ENCODE measurements at regions not wholly inside any gene's neighbourhood (a gene's known extent, or its start where the extent isn't known, plus 50 kb on each side); places are given as distances from the start of the nearest gene placed in this dataset.
"Not testable (repeated sequence)": the region's sequence is repeated elsewhere in the genome, so short reads cannot be mapped to it uniquely, and the experiment has no call there.

GRCh38 chr5:40112875-40113274 is 566.8 kb upstream of the PTGER4 start:
- no peak overlapping the region for H3K27ac ChIP-seq (ENCODE audit: low read length)
- no peak for TF ChIP-seq EZH2phosphoT487 (IDR thresholded peaks at IDR 0.05; ENCODE audit: borderline replicate concordance, low read length)
- no peak for TF ChIP-seq CTCF (conservative IDR thresholded peaks at IDR 0.05; ENCODE audit: low read depth, low read length)
- H3K79me2 ChIP-seq (ENCODE audit: low read length), result no peaks in the 10 kb centered on the region
- BruUV-seq (replicated peaks), result no TSS peak
- H3K4me3 ChIP-seq (ENCODE audit: low read length), result no peak overlapping the region
- H2AFZ ChIP-seq (ENCODE audit: low read length), result no peak overlapping the region
- ATAC-seq, result no peak
- intact Hi-C loops (cut with micrococcal nuclease), result no loop called here
- no peak overlapping the region for H3K9ac ChIP-seq (ENCODE audit: low read length)
- no peaks in the 10 kb centered on the region for H4K20me1 ChIP-seq (ENCODE audit: low read length)
- DNase-seq, result no peak
- POLR2A ChIA-PET (ENCODE audit: unreplicated experiment), result no interaction called here
- no peak overlapping the region for H3K4me2 ChIP-seq (ENCODE audit: low read length)
- no peaks in the 10 kb centered on the region for H3K27me3 ChIP-seq (ENCODE audit: low read length)
- H3K9me3 ChIP-seq (ENCODE audit: low read length), result no peaks in the 10 kb centered on the region
- H3F3A ChIP-seq (ENCODE audit: low read length, unreplicated experiment), result no peaks in the 10 kb centered on the region
- no peaks in the 10 kb centered on the region for H3K36me3 ChIP-seq (ENCODE audit: low read depth, low read length)
- H3K4me1 ChIP-seq (ENCODE audit: insufficient read depth, low read length), result peaks cover 30% of the 10 kb centered on the region
- H3K9me2 ChIP-seq (replicated peaks; ENCODE audit: low read length), result no peaks in the 10 kb centered on the region
- CTCF ChIA-PET, result no interaction called here

- H3K4me3 ChIP-seq (ENCODE audit: low read length); H2AFZ ChIP-seq (ENCODE audit: low read length); H3F3A ChIP-seq (ENCODE audit: low read length, unreplicated experiment); H3K36me3 ChIP-seq (ENCODE audit: low read depth, low read length); H3K9me3 ChIP-seq (ENCODE audit: low read length); H3K9me2 ChIP-seq (replicated peaks; ENCODE audit: low read length); CTCF ChIA-PET; POLR2A ChIA-PET (ENCODE audit: unreplicated experiment); BruUV-seq (replicated peaks); H3K27me3 ChIP-seq (ENCODE audit: low read length); H3K4me2 ChIP-seq (ENCODE audit: low read length); ATAC-seq; intact Hi-C loops (cut with micrococcal nuclease); DNase-seq; H4K20me1 ChIP-seq (ENCODE audit: low read length); H3K27ac ChIP-seq (ENCODE audit: low read length); H3K79me2 ChIP-seq (ENCODE audit: low read length); H3K9ac ChIP-seq (ENCODE audit: low read length): not testable (repeated sequence)
- H3K4me1 ChIP-seq (ENCODE audit: insufficient read depth, low read length), result peaks cover 35% of the 10 kb centered on the region
Measured at GRCh38 chr5:40111036-40111435, 568.7 kb upstream of the PTGER4 start.

GRCh38 chr5:40108764-40109390 is 570.8 kb upstream of the PTGER4 start:
- Histone ChIP-seq H3K4me1 (ENCODE audit: insufficient read depth, low read length) (peaks cover 35% of the 10 kb centered on the region), H3K27ac (ENCODE audit: low read length) (peak overlapping the region; percentile 53), H3K4me2 (ENCODE audit: low read length) (peak overlapping the region; percentile 41)
- H2AFZ ChIP-seq (ENCODE audit: low read length); H3K9me2 ChIP-seq (replicated peaks; ENCODE audit: low read length); H3K36me3 ChIP-seq (ENCODE audit: low read depth, low read length); H3K27me3 ChIP-seq (ENCODE audit: low read length); H3K4me3 ChIP-seq (ENCODE audit: low read length); H3K9ac ChIP-seq (ENCODE audit: low read length); ATAC-seq; H3F3A ChIP-seq (ENCODE audit: low read length, unreplicated experiment); H3K79me2 ChIP-seq (ENCODE audit: low read length); H3K9me3 ChIP-seq (ENCODE audit: low read length); BruUV-seq (replicated peaks); CTCF ChIA-PET; H4K20me1 ChIP-seq (ENCODE audit: low read length): not testable (repeated sequence)
- POLR2A ChIA-PET (ENCODE audit: unreplicated experiment), result interaction anchor here (0.7 kb wide), 2 partner anchors 51 to 630 kb away, joined by 3 read pairs; no protein-coding TSS in a partner anchor
- intact Hi-C loops (cut with micrococcal nuclease), result loop anchor here (2.0 to 10.0 kb wide), 2 partner anchors 68 to 576 kb away; no protein-coding TSS in a partner anchor
- DNase-seq, result peak; percentile 88

GRCh38 chr5:40107786-40108185 is 571.9 kb upstream of the PTGER4 start:
- H3K9me2 ChIP-seq (replicated peaks; ENCODE audit: low read length); ATAC-seq; H2AFZ ChIP-seq (ENCODE audit: low read length); H4K20me1 ChIP-seq (ENCODE audit: low read length); H3K27ac ChIP-seq (ENCODE audit: low read length); H3K27me3 ChIP-seq (ENCODE audit: low read length); H3K9ac ChIP-seq (ENCODE audit: low read length); H3F3A ChIP-seq (ENCODE audit: low read length, unreplicated experiment); POLR2A ChIA-PET (ENCODE audit: unreplicated experiment); BruUV-seq (replicated peaks); DNase-seq; H3K4me2 ChIP-seq (ENCODE audit: low read length); H3K36me3 ChIP-seq (ENCODE audit: low read depth, low read length); H3K9me3 ChIP-seq (ENCODE audit: low read length); H3K4me3 ChIP-seq (ENCODE audit: low read length); H3K79me2 ChIP-seq (ENCODE audit: low read length): not testable (repeated sequence)
- H3K4me1 ChIP-seq (ENCODE audit: insufficient read depth, low read length), result peaks cover 35% of the 10 kb centered on the region
- CTCF ChIA-PET, result interaction anchor here (0.6 kb wide), 1 partner anchor 39 kb away, joined by 5 read pairs; no protein-coding TSS in a partner anchor
- intact Hi-C loops (cut with micrococcal nuclease), result loop anchor here (2.0 to 10.0 kb wide), 2 partner anchors 67 to 577 kb away; no protein-coding TSS in a partner anchor
